HEK293T (cell line): ENCODE measurements at regions not wholly inside any gene's neighbourhood (a gene's known extent, or its start where the extent isn't known, plus 50 kb on each side); places are given as distances from the start of the nearest gene placed in this dataset.

Experiments
- CTCF ChIA-PET: fragments of 350-600 bp; formaldehyde crosslinking; extraction: SDS; loops from one replicate; lab custom pipeline; 2021; ENCODE audit warnings: antibody characterized with exemption, inconsistent platforms; lab: Yijun Ruan, JAX
- POLR2A ChIA-PET: fragments of 350-600 bp; formaldehyde crosslinking; extraction: SDS; loops from one replicate; lab custom pipeline; 2020; ENCODE audit warnings: antibody characterized with exemption, inconsistent platforms; lab: Yijun Ruan, JAX
- DNase-seq: peaks from one replicate; pipeline ENCODE4 v3.0.0; 2012; ENCODE audit warnings: mixed read lengths; ENCODE audit errors: extremely low spot score
- ARNT ChIP-seq: fragments of 450-650 bp; IDR thresholded peaks from 2 replicates; pipeline ENCODE4 v1.6.1; 2017; ENCODE audit warnings: mild to moderate bottlenecking
- BHLHE40 ChIP-seq: fragments of 450-650 bp; IDR thresholded peaks from 2 replicates; pipeline ENCODE4 v1.6.1; 2016; ENCODE audit warnings: mild to moderate bottlenecking, moderate library complexity, borderline replicate concordance
- CTBP1 ChIP-seq: fragments of 450-650 bp; IDR thresholded peaks from 2 replicates; pipeline ENCODE4 v1.6.1; 2016; ENCODE audit warnings: borderline replicate concordance
- ELF4 ChIP-seq: fragments of 450-650 bp; IDR thresholded peaks from 2 replicates; pipeline ENCODE4 v1.6.1; 2017; ENCODE audit warnings: antibody characterized with exemption
- FOXA1 ChIP-seq: fragments of 450-650 bp; IDR thresholded peaks from 2 replicates; pipeline ENCODE4 v1.6.1; 2016; ENCODE audit warnings: mild to moderate bottlenecking
- FOXK2 ChIP-seq: fragments of 450-650 bp; IDR thresholded peaks from 2 replicates; pipeline ENCODE4 v1.6.1; 2016; ENCODE audit warnings: mild to moderate bottlenecking
- FOXM1 ChIP-seq: fragments of 450-650 bp; IDR thresholded peaks from 2 replicates; pipeline ENCODE4 v1.6.1; 2017; ENCODE audit warnings: mild to moderate bottlenecking, borderline replicate concordance
- HDGF ChIP-seq: fragments of 450-650 bp; IDR thresholded peaks from 2 replicates; pipeline ENCODE4 v1.6.1; 2017; ENCODE audit warnings: antibody characterized with exemption, borderline replicate concordance
- L3MBTL2 ChIP-seq: fragments of 450-650 bp; conservative IDR thresholded peaks from 2 replicates; pipeline ENCODE4 v1.6.1; 2016; ENCODE audit warnings: mild to moderate bottlenecking
- LEF1 ChIP-seq: fragments of 450-650 bp; IDR thresholded peaks from 2 replicates; pipeline ENCODE4 v1.6.1; 2017; ENCODE audit warnings: mild to moderate bottlenecking, borderline replicate concordance
- NFRKB ChIP-seq: fragments of 450-650 bp; IDR thresholded peaks from 2 replicates; pipeline ENCODE4 v1.6.1; 2016; ENCODE audit warnings: mild to moderate bottlenecking, moderate library complexity
- PKNOX1 ChIP-seq: fragments of 450-650 bp; IDR thresholded peaks from 2 replicates; pipeline ENCODE4 v1.6.1; 2016
- SP1 ChIP-seq: fragments of 450-650 bp; IDR thresholded peaks from 2 replicates; pipeline ENCODE4 v1.6.1; 2017
- SUZ12 ChIP-seq: fragments of 450-650 bp; IDR thresholded peaks from 2 replicates; pipeline ENCODE4 v1.6.1; 2016; ENCODE audit warnings: mild to moderate bottlenecking
- TARDBP ChIP-seq: fragments of 450-650 bp; IDR thresholded peaks from 2 replicates; pipeline ENCODE4 v1.6.1; 2016
- ZNF384 ChIP-seq: fragments of 450-650 bp; IDR thresholded peaks from 2 replicates; pipeline ENCODE4 v1.6.1; 2016

- no peak for TF ChIP-seq FOXM1
- TF ChIP-seq BHLHE40, result no peak
- no peak for TF ChIP-seq ZNF384
- no peak for TF ChIP-seq SUZ12
- TF ChIP-seq L3MBTL2, result no peak
- no peak for TF ChIP-seq FOXK2
- TF ChIP-seq NFRKB, result no peak
- TF ChIP-seq LEF1, result no peak
- TF ChIP-seq TARDBP, result no peak
- no peak for TF ChIP-seq ARNT
- TF ChIP-seq PKNOX1, result no peak
- CTCF ChIA-PET, result interaction anchor here (1.1 kb wide), 1 partner anchor 26 kb away, joined by 3 read pairs; no protein-coding TSS in a partner anchor
Measured at GRCh38 chr1:181398544-181398943, 84.8 kb upstream of the CACNA1E start.

GRCh38 chr1:181405584-181405983, 77.7 kb upstream of the CACNA1E start:
- ChIA-PET POLR2A (no interaction called here), CTCF (interaction anchor here (1.1 kb wide), 1 partner anchor 20 kb away, joined by 3 read pairs; no protein-coding TSS in a partner anchor)
- TF ChIP-seq SP1 (no peak), FOXK2 (no peak), FOXA1 (no peak), ELF4 (no peak), LEF1 (no peak)
- DNase-seq, result no peak

More at GRCh38 chr1:181398544-181398943, 84.8 kb upstream of the CACNA1E start:
- POLR2A ChIA-PET, result no interaction called here
- DNase-seq, result no peak

GRCh38 chr1:181406989-181407388, 76.3 kb upstream of the CACNA1E start:
- no peak for TF ChIP-seq NFRKB
- ChIA-PET POLR2A (no interaction called here), CTCF (interaction anchor here (0.7 to 1.1 kb wide), 2 partner anchors 18 to 104 kb away, joined by 3 read pairs; no protein-coding TSS in a partner anchor)
- DNase-seq, result no peak

GRCh38 chr1:181409981-181410380, 73.3 kb upstream of the CACNA1E start:
- DNase-seq, result no peak
- ChIA-PET CTCF (no interaction called here), POLR2A (no interaction called here)
- TF ChIP-seq LEF1 (no peak), PKNOX1 (no peak), SP1 (no peak), FOXA1 (no peak), NFRKB (no peak), FOXK2 (no peak), BHLHE40 (no peak), ELF4 (no peak), TARDBP (no peak), L3MBTL2 (no peak), CTBP1 (no peak), ZNF384 (no peak), HDGF (no peak), SUZ12 (no peak), FOXM1 (no peak)

- ChIA-PET CTCF (no interaction called here), POLR2A (no interaction called here)
- no peak for DNase-seq
- TF ChIP-seq ELF4, result no peak
- no peak for TF ChIP-seq SP1
Measured at GRCh38 chr1:181412746-181413145, 70.6 kb upstream of the CACNA1E start.

GRCh38 chr1:181413195-181413815, 70.0 kb upstream of the CACNA1E start:
- CTCF ChIA-PET, result no interaction called here
- POLR2A ChIA-PET, result no interaction called here
- TF ChIP-seq TARDBP, result no peak
- TF ChIP-seq SUZ12, result no peak
- no peak for TF ChIP-seq FOXM1
- TF ChIP-seq FOXK2, result no peak
- DNase-seq, result no peak

GRCh38 chr1:181413836-181414235, 69.5 kb upstream of the CACNA1E start:
- CTCF ChIA-PET, result no interaction called here
- DNase-seq, result no peak
- no peak for TF ChIP-seq LEF1
- TF ChIP-seq CTBP1, result no peak
- TF ChIP-seq NFRKB, result no peak
- no peak for TF ChIP-seq FOXA1
- no peak for TF ChIP-seq ARNT
- POLR2A ChIA-PET, result no interaction called here

- CTCF ChIA-PET, result no interaction called here
Measured at GRCh38 chr1:181416268-181416860, 67.0 kb upstream of the CACNA1E start.

More at GRCh38 chr1:181416268-181416860, 67.0 kb upstream of the CACNA1E start:
- TF ChIP-seq PKNOX1 (no peak), ZNF384 (no peak), HDGF (no peak), FOXA1 (no peak), FOXM1 (no peak), SUZ12 (no peak), ELF4 (no peak), LEF1 (no peak), TARDBP (no peak), CTBP1 (no peak), ARNT (no peak), FOXK2 (no peak), NFRKB (no peak), BHLHE40 (no peak), SP1 (no peak), L3MBTL2 (no peak)
- POLR2A ChIA-PET, result no interaction called here
- no peak for DNase-seq
